HepG2 (cell line): ENCODE measurements at regions not wholly inside any gene's neighbourhood (a gene's known extent, or its start where the extent isn't known, plus 50 kb on each side); places are given as distances from the start of the nearest gene placed in this dataset.

Experiments used
- AGO1 ChIP-seq: fragments of 200-400 bp; formaldehyde crosslinking; IDR thresholded peaks from 2 replicates; pipeline ENCODE4 v1.6.1; 2017; ENCODE audit warnings: mild to moderate bottlenecking, low read depth, low read length, moderate library complexity; ENCODE audit not compliant: poor library complexity, severe bottlenecking
- FOSL2 ChIP-seq: sonication (generic); formaldehyde crosslinking; IDR thresholded peaks from 2 replicates; pipeline ENCODE4 v1.4.0; 2020; ENCODE audit warnings: missing genetic modification reagents
- GABPB1 ChIP-seq: IDR thresholded peaks from 2 replicates; pipeline ENCODE4 v1.6.1; 2016; ENCODE audit warnings: mild to moderate bottlenecking, missing genetic modification reagents, moderate library complexity, missing compliant biosample characterization
- NPAS2 ChIP-seq: sonication (generic); formaldehyde crosslinking; IDR thresholded peaks from 2 replicates; pipeline ENCODE4 v1.8.0; 2022; ENCODE audit warnings: mild to moderate bottlenecking, missing genetic modification reagents, borderline replicate concordance
- NR2C2 ChIP-seq: sonication (generic); formaldehyde crosslinking; IDR thresholded peaks from 2 replicates; pipeline ENCODE4 v1.4.0; 2020; ENCODE audit warnings: missing genetic modification reagents, mild to moderate bottlenecking, moderate library complexity, borderline replicate concordance
- RFX3 ChIP-seq: IDR thresholded peaks from 2 replicates; pipeline ENCODE4 v1.6.1; 2016; ENCODE audit warnings: missing biosample characterization, missing genetic modification reagents
- RFXAP ChIP-seq: sonication (generic); formaldehyde crosslinking; IDR thresholded peaks from 2 replicates; pipeline ENCODE4 v1.4.0; 2020; ENCODE audit warnings: missing genetic modification reagents, borderline replicate concordance
- TBL1XR1 ChIP-seq: fragments of 150-350 bp; IDR thresholded peaks from 2 replicates; pipeline ENCODE4 v1.6.1; 2014; ENCODE audit warnings: borderline replicate concordance, low read length; ENCODE audit not compliant: partially characterized antibody
- TBP ChIP-seq: sonication (generic); formaldehyde crosslinking; IDR thresholded peaks from 2 replicates; pipeline ENCODE4 v1.5.0; 2020; ENCODE audit warnings: missing genetic modification reagents
- ZNF674 ChIP-seq: sonication (generic); formaldehyde crosslinking; IDR thresholded peaks from 2 replicates; pipeline ENCODE4 v1.5.0; 2020; ENCODE audit warnings: low read depth, mild to moderate bottlenecking, missing genetic modification reagents
- TF ChIP-seq, protein P1 (sequence below): sonication (generic); formaldehyde crosslinking; IDR thresholded peaks from 2 replicates; pipeline ENCODE4 v1.8.0; 2022; ENCODE audit warnings: mild to moderate bottlenecking, missing genetic modification reagents; ENCODE audit not compliant: insufficient replicate concordance
- TF ChIP-seq, protein P2 (sequence below): sonication (generic); formaldehyde crosslinking; IDR thresholded peaks from 2 replicates; pipeline ENCODE4 v1.5.1; 2020; ENCODE audit warnings: missing genetic modification reagents, mild to moderate bottlenecking, borderline replicate concordance
- TF ChIP-seq, protein P3 (sequence below): sonication (generic); formaldehyde crosslinking; IDR thresholded peaks from 2 replicates; pipeline ENCODE4 v1.5.1; 2020; ENCODE audit warnings: mild to moderate bottlenecking, missing genetic modification reagents, moderate library complexity
- TF ChIP-seq, protein P4 (sequence below): IDR thresholded peaks from 2 replicates; pipeline ENCODE4 v1.6.1; 2016; ENCODE audit warnings: missing biosample characterization, missing genetic modification reagents, low read depth
- TF ChIP-seq, protein P5 (sequence below): sonication (generic); formaldehyde crosslinking; IDR thresholded peaks from 2 replicates; pipeline ENCODE4 v1.5.1; 2020; ENCODE audit warnings: missing genetic modification reagents, mild to moderate bottlenecking, borderline replicate concordance
- TF ChIP-seq, protein P6 (sequence below), 2 experiments: fragments of 450-650 bp in 1 of 2; sonication (generic) in 1 of 2; formaldehyde crosslinking; IDR thresholded peaks; 2 replicates each; pipeline versions ENCODE4 v1.5.0 to v1.8.0; 2020 to 2022; ENCODE audit warnings: mild to moderate bottlenecking in 1 of 2, missing genetic modification reagents in 1 of 2

DNA sequence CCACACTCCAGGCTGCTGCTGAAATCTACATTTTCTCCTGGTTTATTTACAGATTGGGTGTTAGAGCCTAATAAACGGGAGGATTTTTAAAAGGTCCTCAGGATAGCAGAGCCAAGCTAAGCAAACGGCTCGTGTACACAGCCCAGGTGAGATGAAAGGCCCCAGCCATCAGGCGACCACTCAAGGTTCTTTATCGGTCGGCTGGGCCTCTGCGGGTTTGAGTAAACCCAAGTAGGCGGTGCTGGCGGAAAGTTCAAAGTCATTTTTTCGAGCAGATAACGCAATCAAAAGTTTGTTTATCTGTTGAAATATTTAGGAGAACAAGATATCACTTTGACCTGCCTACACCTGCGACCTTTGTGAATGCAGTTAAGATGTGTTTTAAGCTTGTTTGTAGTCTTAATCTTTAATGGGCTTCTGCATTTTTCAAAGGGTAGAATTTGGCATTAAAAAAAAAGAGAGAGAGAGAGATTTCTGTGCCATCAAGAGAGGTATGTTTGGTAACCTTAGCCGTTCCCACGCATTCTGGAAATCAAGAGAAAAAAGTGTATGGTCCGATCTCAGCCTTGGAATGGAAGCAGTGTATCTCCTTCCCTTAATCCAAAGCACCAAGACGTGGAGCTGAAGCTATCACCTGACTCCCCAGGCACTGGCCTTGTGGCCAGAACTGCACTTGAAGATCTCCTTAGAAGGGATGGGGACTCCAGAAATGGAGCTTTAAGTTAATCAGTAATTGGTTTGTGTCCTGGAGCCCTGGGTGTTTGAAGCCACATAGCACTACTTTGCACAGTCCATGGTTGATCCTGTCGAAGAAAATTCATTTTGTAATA lies 301.7 kb upstream of the IRX5 start (continued):
- TF ChIP-seq ZNF674 (no peak), RFXAP (CRISPR knock-in tag) (peak; percentile 75; the same call in 1 of the 2 replicates), NR2C2 (CRISPR knock-in tag) (peak; percentile 70), NPAS2 (CRISPR knock-in tag) (no peak), RFX3 (CRISPR knock-in tag) (no peak), TBL1XR1 (peak; percentile 80), AGO1 (no peak), TBP (CRISPR knock-in tag) (no peak), FOSL2 (CRISPR knock-in tag) (peak; percentile 85), GABPB1 (CRISPR knock-in tag) (peak; percentile 37; the same call in 1 of the 2 replicates)
- TF ChIP-seq, protein P1, sequence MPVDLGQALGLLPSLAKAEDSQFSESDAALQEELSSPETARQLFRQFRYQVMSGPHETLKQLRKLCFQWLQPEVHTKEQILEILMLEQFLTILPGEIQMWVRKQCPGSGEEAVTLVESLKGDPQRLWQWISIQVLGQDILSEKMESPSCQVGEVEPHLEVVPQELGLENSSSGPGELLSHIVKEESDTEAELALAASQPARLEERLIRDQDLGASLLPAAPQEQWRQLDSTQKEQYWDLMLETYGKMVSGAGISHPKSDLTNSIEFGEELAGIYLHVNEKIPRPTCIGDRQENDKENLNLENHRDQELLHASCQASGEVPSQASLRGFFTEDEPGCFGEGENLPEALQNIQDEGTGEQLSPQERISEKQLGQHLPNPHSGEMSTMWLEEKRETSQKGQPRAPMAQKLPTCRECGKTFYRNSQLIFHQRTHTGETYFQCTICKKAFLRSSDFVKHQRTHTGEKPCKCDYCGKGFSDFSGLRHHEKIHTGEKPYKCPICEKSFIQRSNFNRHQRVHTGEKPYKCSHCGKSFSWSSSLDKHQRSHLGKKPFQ: no peak
- TF ChIP-seq, protein P2, sequence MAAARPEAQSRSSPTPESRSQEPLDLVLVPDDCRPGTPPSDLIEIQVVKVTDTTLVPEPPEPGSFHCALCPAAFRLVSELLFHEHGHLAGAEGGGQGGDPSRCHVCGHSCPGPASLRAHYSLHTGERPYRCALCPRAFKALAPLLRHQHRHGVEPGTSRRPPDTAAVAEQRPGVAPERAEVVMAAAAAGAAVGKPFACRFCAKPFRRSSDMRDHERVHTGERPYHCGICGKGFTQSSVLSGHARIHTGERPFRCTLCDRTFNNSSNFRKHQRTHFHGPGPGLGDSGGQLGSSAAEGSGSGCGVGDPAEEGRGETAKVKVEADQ (CRISPR knock-in tag): no peak; the same call in 1 of the 2 replicates
- TF ChIP-seq, protein P3, sequence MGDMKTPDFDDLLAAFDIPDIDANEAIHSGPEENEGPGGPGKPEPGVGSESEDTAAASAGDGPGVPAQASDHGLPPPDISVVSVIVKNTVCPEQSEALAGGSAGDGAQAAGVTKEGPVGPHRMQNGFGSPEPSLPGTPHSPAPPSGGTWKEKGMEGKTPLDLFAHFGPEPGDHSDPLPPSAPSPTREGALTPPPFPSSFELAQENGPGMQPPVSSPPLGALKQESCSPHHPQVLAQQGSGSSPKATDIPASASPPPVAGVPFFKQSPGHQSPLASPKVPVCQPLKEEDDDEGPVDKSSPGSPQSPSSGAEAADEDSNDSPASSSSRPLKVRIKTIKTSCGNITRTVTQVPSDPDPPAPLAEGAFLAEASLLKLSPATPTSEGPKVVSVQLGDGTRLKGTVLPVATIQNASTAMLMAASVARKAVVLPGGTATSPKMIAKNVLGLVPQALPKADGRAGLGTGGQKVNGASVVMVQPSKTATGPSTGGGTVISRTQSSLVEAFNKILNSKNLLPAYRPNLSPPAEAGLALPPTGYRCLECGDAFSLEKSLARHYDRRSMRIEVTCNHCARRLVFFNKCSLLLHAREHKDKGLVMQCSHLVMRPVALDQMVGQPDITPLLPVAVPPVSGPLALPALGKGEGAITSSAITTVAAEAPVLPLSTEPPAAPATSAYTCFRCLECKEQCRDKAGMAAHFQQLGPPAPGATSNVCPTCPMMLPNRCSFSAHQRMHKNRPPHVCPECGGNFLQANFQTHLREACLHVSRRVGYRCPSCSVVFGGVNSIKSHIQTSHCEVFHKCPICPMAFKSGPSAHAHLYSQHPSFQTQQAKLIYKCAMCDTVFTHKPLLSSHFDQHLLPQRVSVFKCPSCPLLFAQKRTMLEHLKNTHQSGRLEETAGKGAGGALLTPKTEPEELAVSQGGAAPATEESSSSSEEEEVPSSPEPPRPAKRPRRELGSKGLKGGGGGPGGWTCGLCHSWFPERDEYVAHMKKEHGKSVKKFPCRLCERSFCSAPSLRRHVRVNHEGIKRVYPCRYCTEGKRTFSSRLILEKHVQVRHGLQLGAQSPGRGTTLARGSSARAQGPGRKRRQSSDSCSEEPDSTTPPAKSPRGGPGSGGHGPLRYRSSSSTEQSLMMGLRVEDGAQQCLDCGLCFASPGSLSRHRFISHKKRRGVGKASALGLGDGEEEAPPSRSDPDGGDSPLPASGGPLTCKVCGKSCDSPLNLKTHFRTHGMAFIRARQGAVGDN (CRISPR knock-in tag): no peak
- TF ChIP-seq, protein P4, sequence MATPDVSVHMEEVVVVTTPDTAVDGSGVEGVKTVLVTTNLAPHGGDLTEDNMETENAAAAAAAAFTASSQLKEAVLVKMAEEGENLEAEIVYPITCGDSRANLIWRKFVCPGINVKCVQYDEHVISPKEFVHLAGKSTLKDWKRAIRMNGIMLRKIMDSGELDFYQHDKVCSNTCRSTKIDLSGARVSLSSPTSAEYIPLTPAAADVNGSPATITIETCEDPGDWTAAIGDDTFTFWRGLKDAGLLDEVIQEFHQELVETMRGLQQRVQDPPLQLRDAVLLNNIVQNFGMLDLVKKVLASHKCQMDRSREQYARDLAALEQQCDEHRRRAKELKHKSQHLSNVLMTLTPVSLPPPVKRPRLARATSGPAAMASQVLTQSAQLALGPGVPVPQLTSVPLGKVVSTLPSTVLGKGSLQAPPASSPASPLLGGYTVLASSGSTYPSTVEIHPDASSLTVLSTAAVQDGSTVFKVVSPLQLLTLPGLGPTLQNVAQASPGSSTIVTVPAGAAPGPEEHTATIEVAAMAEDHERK (CRISPR knock-in tag): no peak
- TF ChIP-seq, protein P5, sequence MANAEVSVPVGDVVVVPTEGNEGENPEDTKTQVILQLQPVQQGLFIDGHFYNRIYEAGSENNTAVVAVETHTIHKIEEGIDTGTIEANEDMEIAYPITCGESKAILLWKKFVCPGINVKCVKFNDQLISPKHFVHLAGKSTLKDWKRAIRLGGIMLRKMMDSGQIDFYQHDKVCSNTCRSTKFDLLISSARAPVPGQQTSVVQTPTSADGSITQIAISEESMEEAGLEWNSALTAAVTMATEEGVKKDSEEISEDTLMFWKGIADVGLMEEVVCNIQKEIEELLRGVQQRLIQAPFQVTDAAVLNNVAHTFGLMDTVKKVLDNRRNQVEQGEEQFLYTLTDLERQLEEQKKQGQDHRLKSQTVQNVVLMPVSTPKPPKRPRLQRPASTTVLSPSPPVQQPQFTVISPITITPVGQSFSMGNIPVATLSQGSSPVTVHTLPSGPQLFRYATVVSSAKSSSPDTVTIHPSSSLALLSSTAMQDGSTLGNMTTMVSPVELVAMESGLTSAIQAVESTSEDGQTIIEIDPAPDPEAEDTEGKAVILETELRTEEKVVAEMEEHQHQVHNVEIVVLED (CRISPR knock-in tag): no peak
- TF ChIP-seq, protein P6, sequence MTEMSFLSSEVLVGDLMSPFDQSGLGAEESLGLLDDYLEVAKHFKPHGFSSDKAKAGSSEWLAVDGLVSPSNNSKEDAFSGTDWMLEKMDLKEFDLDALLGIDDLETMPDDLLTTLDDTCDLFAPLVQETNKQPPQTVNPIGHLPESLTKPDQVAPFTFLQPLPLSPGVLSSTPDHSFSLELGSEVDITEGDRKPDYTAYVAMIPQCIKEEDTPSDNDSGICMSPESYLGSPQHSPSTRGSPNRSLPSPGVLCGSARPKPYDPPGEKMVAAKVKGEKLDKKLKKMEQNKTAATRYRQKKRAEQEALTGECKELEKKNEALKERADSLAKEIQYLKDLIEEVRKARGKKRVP (CRISPR knock-in tag; IDR thresholded peaks at IDR 0.05): peak in 1 of 2 experiments; percentile 84; a peak in 2 of 4 replicates
